Germinal center (tissue), 1 donor: ENCODE measurements at regions not wholly inside any gene's neighbourhood (a gene's known extent, or its start where the extent isn't known, plus 50 kb on each side); places are given as distances from the start of the nearest gene placed in this dataset.
"Not testable (repeated sequence)": the region's sequence is repeated elsewhere in the genome, so short reads cannot be mapped to it uniquely, and the experiment has no call there.

Experiments
- DNase-seq: peaks from one replicate; pipeline ENCODE4 v3.0.0; 2012; ENCODE audit warnings: mixed read lengths, low spot score

DNA sequence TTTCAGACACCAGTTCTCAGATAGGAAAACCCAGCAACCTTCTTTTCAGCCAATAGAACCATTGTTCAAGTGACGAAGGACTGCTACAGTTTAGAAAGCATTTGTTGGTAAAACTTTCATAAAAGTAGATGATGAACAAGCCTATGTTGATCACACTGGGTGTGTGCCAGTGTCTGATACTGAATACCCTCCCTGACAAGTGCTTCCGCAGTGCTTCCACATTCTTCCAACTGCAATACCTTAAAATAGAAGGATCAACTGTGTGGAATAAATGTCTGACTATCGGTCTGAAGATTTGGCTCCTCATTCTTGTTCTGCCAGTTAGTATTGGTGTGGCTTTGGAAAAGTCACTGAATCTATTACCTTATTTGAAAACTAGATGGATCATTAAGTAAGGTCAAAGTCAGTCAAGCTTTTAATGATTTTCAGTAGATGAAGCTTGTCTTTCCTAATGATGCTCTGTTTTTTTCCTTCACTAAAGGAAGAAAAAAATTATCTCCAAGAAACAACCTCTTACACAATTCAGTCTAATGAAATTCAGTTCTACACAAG, 479.4 kb upstream of the CBLB start:
- DNase-seq, result no peak

DNA sequence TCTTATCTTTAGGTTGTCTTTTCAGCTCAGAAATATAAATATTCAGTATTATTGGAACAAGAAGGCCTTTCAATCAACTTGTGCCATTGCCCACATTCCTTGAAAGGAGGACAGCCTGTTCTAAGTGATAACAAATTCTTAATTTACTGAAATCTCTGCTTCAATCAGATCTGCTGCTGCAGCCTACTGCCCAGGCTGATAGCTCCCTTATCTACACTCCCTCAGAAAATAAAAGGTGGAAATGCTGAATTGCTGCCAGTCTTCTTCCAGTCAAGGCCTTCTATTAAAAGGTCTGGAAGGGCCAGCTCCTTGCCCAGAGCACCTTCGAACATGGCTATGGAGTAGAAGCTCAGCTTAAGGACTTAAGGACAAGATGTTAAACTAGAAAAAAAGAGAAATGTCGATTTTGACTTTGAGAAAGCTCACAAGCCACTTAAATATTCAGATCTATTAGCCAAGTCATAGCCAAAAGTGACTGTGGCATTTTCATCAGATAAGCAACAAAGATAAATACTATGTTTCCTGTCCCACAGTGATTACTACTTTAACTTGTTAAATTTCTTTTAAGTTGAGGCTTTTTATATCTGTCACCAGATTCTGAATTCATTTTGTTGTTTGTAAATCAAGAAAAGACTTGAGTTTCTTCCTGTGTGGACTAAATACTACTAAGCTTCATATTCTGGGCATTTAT, 480.5 kb upstream of the CBLB start:
- no peak for DNase-seq

DNA sequence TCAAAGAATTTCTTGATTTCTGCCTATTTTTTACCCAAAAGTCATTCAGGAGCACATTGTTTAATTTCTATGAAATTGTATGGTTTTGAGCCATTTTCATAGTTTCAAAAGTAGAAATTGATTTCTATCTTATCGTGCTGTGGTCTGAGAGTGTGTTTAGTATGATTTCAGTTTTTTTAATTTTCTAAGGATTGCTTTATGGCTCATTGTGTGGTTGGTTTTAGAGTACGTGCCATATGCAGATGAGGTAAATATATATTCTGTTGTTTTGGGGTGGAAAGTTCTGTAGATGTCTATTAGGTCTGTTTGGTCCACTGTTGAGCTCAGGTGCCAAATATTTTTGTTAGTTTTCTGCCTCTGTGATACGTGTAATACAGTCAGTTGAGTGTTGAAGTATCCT, 487.1 kb upstream of the CBLB start:
- no peak for DNase-seq

DNA sequence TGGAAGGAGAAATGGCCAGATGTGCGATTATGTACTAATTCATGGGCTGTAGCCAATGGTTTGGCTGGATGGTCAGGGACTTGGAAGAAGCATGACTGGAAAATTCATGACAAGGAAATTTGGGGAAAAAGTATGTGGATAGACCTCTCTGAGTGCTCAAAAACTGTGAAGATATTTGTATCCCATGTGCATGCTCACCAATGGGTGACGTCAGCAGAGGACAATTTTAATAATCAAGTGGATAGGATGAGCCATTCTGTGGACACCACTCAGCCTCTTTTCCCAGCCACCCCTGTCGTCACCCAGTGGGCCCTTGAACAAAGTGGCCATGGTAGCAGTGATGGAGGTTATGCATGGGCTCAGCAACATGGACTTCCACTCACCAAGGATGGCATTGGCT, 490.9 kb upstream of the CBLB start:
- DNase-seq, result no peak

DNA sequence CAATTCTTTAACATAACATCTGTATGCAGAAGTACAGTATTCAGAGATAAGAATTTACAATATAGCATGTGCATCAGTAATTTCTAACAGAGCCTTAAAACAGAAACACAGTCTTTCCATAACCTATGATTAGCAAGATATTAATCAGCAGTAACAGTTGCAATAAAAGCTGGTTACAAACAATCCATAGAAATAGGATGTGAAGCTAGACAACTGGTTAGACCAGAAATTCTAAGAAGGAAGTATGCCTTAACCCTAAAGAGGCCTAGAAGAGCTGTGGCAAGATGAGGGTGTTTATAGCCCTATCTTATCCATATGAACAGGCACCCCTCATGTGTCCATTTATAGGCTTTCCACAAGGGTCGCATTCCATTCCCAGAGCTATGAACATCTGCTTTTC, 492.1 kb upstream of the CBLB start:
- not testable (repeated sequence) for DNase-seq

DNA sequence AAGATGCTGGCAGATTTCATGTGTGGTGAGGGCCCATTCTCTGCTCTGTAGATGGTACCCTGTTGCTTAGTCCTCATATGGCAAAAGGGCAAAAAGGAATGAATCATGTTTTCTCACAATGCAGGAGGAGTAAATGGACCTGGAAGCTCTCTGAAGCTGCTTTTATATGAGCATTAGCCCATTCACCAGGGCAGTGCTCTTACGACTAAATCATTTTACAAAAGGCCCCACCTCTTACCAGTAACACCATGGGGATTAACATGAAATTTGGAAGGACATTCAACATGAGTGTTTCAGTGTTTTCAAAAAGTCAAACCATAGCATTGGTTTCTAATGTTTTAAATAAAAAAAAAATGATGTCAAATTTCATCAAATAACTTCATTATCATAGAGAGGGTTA, 495.7 kb upstream of the CBLB start:
- DNase-seq, result no peak

DNA sequence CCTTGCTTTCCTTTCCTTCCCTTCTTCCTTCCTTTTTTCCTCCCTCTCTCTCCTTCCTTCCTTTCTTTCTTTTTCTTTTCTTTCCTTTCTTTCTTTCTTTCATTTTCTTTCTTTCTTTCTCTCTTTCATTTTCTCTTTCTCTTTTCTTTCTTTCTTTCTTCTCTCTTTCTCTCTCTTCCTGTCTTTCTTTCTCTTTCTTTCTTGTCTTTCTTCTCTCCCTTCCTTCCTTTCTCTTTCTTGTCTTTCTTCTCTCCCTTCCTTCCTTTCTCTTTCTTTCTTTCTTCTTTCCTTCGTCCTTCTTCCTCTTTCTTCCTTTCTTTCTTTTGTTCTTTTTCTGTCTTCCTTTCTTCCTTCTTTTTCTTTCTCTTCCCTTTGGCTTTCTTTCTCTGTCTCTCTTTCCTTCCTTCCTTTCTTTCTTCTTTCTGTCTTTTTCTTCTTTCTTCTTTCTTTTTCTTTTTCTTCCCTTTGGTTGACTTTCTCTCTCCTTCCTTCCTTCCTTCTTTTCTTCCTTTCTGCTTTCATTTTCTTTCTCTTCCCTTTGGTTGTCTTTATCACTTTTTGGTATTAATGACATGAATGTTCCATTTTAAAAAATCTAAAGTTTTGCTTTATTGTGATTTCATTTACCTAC, 496.4 kb upstream of the CBLB start:
- DNase-seq, result no peak

DNA sequence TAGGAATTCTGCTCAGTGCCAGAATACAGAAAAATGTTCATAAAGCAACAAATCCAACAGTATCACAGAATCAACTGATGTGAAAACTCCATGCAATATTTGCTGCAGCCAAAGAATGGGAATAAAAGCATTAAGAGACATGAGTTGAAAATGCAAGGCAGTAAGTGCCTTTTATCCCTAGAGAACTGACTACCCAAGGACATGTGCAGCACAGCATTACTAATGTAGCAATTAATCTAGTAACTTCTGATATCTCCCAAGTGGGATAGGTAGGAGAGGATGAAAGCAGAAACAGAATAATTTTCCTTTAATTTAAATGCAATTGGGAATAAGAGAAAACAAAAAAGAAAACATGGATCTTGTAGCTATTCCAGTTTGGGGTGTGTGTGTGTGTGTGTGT, 497.5 kb upstream of the CBLB start:
- no peak for DNase-seq

DNA sequence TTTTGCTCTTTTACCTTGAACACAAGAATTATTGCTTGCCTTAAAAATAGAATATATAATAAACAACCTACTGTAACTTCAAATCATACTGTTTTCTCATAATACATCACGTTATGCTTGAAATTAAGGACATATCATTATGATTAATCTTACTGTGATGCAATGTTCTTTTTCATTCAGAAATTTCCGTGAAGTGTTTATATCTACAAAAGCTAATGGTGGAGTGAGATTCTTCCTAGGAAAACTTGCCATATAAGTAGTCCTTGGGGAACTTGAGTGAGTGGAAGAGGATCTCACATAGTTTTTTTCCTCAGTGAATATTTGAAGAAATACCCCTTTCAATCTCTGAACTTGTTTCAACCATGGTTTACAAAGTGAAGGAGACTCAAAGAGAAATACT, 498.7 kb upstream of the CBLB start:
- no peak for DNase-seq

DNA sequence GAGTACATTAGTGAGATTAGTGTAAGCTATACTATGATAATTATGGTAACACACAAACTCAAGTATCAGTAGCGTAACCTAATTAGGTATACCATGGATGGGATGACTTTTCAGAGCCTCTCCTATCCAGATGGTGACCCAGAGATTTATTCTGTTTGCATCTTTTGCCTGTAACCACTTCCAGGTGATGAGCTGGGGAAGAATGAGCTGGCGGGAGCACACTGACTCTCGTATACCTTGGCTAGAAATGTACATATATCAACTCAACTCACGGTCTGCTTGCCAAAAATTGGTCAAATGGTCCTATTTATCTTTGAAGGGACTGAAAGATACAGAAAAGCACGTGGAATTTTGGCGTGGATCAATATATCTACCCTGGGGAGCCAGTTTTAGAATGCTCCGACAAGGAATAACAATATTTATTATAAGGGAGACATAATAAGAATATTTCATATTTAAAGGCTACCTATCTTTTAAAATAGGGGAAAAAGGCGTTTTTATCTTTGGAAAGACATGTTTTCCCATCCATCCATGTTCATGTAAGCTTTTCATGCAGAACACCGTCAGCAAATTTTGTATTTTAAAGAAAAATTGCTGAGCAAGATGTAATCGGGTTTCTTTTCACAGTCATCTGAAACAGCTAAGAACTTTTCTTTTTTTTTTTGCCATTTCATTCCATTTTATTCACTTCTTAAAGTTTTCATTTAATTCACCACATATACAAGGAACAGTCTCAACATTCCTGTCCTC, 502.6 kb upstream of the CBLB start:
- no peak for DNase-seq

DNA sequence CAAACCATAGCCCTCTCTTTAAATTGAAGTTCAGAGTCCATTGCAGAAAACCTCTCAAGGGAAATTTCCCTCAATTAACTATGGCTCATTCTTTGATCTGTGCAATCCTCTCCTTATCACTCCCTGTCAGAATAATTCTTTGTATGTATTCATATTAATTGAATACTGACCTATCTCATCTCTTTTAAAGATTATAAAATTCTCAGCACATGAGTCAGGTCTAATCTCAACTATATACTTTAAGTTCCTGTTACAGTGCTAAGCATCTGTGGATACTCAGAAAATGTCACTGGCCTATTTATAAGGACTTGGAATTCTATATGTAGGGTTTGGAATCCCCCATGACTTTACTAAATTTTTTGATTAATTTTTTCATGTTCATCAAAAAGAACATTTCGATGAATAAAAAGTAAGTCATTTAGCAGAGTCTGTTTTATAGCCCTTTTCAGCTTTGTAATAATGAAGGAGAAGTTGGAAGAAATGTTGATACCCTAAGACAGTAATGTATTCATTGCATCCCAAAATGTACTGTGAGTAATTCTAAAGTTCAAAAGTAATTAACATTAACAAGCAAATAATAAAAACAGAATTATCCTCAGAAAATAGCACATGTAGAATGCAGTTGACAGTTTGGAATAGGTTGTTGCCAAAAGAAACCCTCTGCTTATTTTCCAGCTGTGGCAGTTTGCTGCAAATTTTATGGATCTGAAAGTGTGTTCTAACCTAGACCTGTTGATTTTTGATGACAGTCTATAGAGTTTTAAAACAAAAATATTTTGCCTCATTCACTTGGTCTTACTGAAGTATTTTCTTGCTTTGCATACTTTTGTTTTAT, 503.4 kb upstream of the CBLB start:
- DNase-seq, result no peak

DNA sequence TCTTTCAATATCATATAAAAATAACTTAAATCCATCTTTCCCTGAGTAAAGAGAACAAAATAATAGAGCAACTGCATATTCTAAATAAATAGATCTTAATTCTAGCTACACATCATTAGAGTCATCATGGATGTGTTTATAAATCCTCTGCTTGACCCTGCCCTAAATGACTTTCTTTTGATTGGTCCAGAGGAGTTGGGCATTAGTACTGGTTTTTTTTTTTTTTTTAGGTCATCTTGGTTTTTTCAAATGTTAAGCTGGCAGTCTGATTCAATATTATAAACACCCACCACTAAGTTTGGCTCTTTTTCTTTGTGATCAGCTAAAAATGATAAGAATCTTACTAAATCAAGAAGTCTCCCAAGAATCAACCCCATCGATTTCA, 504.0 kb upstream of the CBLB start:
- no peak for DNase-seq

DNA sequence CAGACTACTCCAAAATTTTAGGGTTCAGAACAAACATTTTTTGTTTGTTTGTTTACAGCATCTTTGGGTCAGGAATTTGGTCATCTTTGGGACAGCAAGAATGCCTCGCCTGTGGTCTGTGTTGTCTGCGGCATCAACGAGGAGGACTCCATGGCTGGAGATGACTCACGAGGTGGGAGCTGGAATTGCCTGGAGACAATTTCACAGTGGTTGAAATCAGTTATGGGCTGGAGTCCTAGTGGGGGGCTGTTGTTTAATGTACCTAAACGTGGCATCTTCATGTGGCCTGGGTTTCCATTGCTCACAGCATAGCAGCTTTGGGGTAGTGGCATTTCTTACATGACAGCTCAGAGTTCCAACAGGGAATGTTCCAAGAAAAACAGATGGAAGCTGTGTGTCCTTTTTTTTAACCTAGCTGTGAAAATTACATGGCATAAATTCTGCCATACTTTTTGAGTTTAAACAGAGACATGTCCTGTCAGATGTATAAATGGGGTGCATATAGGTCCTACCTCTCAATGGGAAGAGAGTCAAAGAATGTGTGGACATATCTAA, 507.3 kb upstream of the CBLB start:
- no peak for DNase-seq

DNA sequence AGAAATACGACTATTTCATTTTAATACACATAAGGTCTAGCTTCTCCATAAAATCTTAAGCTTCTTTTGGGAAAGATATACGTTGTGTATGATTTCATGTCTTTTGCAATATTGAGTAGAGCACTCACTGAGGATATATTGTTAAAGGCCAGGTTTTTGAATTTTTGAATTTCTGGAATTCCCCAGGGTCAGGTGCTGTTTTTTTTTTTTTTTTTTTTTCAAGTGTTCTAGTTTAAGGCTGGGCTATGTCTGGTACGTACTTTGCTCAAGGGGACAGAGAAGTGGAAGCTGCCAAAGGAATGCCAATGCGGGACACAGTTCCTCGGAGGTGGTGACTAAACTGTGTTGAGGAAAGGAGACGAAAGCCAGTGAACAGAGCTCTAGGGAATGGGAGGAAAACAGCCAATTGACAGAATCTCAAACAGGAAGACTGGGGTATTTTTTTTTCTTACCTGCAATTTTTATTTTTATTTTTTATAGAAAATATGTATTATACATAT, 510.5 kb upstream of the CBLB start:
- DNase-seq, result no peak

DNA sequence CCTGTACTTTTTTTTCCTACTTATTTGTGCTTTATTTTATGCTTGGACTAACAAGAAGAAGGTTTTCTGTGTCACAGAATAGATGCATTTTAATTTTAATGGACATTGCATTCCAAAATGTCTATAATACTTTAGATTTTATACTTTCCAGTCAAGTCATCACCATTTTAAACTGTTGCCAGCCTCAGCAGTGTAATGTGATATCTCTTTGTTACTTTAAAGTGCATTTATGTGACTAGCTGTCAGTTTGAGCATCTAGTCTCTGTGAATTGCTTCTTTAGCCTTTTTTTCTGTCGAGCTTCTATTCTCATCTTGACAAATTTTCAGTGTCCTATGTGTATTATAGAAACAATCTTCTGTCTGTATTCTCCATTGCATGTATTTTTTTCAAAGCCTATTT, 511.4 kb upstream of the CBLB start:
- no peak for DNase-seq

DNA sequence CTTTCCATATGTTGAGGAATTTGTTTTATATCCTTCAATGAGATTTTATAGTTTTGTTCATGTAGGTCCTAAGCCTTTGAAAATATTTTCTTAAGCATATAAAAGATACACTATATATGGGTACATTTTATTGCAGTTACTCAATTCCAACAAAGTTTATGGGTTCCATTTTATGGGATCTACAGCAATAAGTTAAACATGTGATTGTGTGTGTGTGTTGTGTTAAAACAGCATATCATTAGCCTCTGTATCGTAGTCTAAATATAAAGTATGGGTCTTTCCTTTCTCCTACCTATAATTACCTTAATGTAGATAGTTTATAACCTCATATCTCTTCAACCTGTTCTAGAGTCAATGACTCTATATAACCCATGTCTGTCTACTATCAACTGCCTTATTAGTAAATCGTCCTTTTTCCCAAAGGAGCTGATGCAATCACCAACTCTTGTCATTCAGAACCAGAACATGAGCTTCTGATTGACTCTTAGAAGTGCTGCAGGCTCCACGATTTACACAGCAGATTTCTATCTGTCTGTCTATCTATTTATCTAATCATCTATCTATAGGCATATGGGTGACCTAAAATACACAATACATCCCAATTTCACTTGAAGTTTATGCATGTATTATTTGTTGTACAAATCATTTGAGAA, 512.6 kb upstream of the CBLB start:
- DNase-seq, result no peak

DNA sequence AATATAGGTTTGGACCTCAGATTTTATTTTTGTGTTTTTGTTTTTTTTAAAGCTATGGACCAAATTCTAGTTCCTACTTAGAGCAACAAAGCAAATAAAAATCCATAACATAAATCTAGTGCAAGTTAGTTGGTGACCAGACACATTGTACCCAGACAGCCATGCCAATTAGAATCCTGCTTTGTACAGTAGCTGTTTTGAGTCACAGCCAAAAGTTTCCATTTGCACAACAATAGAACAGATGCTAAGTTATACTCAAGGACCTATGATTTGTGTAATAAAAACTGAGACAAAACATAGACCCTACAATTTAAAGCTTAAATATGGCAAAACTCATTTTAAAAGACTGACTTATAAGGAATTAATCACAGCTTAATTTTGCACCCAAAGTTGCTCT, 513.1 kb upstream of the CBLB start:
- no peak for DNase-seq

DNA sequence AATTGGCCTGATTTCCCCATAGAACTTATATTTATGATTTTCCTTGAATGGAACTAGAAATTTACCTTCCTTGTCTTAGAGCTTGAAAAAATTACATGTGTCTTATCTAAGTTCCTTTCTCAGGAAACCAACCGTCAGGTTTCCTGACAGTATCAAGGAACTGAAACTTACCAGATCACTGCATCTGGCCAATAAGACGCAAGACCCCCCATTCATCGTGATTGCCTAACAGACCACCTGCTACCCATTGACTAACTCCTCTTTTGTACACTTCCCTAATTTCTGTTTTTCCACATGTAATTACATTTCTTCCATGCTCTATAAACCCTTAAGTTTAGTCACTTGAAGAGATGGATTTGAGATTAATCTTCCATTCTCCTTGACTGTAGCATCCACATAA, 517.2 kb upstream of the CBLB start:
- no peak for DNase-seq

DNA sequence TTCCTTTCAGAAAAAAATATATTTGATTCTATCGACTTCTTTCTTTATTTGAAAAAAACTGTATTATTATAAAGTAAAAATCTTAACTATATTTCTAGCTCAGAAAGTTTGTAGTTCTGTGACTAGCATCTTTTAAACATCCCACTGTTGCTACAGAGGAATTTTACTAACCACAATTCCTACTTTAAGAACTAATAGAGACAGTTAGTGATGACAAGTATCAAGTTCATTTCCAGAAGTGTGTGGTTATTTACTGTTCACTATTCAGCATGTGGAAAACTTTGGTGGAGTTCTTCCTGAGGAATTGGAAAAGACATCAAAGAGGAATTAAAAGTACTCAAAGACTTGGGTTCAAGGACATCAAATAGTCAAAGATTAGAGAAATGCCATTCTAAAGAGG, 524.1 kb upstream of the CBLB start:
- DNase-seq, result no peak

DNA sequence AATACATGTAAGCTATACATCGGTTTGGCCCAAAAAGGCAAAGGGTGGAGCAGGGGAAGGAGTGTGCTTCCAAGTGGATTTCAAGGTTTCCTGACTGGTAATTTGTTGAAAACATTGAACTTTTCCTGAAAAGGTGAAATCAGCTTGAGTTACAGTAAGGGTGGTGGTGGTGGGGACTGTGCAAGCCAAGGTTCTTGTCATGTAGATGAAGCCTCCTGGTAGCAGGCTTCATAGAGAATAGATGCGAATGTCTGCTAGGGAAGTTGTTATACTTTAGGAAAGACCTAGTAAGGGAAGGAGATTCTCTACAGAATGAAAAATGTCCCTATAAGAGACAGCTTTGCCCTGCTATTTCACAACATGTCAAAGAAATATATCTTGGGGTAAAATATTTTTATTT, 528.2 kb upstream of the CBLB start:
- DNase-seq, result no peak

DNA sequence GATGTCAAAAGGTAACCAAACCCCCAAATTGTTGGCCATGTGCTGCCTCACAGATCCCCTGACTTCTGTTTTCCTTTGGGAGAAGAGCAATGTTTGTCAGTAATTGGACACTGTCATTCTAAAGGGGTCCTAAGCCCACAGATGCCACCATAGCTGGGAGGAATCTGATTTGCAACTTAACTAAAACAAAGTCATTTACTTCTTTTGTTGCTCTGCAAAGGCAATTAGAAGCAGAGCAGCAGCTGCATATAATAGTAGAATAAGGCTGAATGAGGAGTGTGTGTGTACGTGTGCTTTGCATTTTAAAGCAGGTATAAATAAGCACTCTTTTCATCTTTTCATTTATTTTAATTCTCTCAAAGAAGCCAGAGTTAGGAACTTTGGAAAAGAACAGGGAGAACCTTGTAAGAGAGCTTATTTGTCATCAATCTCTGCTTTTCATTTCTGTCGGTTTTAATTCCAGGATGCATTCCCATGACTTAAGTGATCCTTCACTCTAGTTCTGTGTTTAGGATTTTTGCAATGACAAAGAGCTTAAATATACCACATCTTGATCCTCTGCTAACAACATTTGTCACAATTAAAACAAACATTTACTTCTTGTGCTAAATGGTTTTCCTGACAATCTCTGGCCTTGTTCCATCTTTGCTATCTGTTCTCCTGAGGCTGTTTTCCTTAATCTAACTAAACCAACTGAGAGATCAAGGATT, 530.2 kb upstream of the CBLB start:
- no peak for DNase-seq
